WTC11 (cell line): ENCODE measurements at regions not wholly inside any gene's neighbourhood (a gene's known extent, or its start where the extent isn't known, plus 50 kb on each side); places are given as distances from the start of the nearest gene placed in this dataset.

Experiments
- ELF4 ChIP-seq: sonication (generic); formaldehyde crosslinking; IDR thresholded peaks from 2 replicates; pipeline ENCODE4 v1.8.1; 2022; ENCODE audit warnings: low read depth, mild to moderate bottlenecking, moderate library complexity, missing genetic modification reagents
- ETV6 ChIP-seq: sonication (generic); formaldehyde crosslinking; IDR thresholded peaks from 2 replicates; pipeline ENCODE4 v1.8.1; 2022; ENCODE audit warnings: mild to moderate bottlenecking, missing genetic modification reagents
- JUN ChIP-seq: sonication (generic); formaldehyde crosslinking; IDR thresholded peaks from 2 replicates; pipeline ENCODE4 v1.8.0; 2023; ENCODE audit warnings: mild to moderate bottlenecking, missing genetic modification reagents
- MYBL2 ChIP-seq: sonication (generic); formaldehyde crosslinking; IDR thresholded peaks from 2 replicates; pipeline ENCODE4 v1.8.1; 2023; ENCODE audit warnings: mild to moderate bottlenecking, moderate library complexity, missing genetic modification reagents
- SP1 ChIP-seq: sonication (generic); formaldehyde crosslinking; conservative IDR thresholded peaks from 2 replicates; pipeline ENCODE4 v1.8.1; 2022; ENCODE audit warnings: missing genetic modification reagents
- TCF7 ChIP-seq: sonication (generic); formaldehyde crosslinking; IDR thresholded peaks from 2 replicates; pipeline ENCODE4 v1.8.0; 2022; ENCODE audit warnings: mild to moderate bottlenecking, low read depth, missing genetic modification reagents, moderate library complexity
- TF ChIP-seq, protein P1 (sequence below): fragments of 200-600 bp; IDR thresholded peaks from 2 replicates; pipeline ENCODE4 v1.8.0; 2022; ENCODE audit warnings: antibody characterized with exemption
- TF ChIP-seq, protein P2 (sequence below): sonication (generic); formaldehyde crosslinking; IDR thresholded peaks from 2 replicates; pipeline ENCODE4 v1.8.0; 2022; ENCODE audit warnings: mild to moderate bottlenecking, missing genetic modification reagents
- TF ChIP-seq, protein P3 (sequence below): sonication (generic); formaldehyde crosslinking; IDR thresholded peaks from 2 replicates; pipeline ENCODE4 v1.8.1; 2023; ENCODE audit warnings: mild to moderate bottlenecking, missing genetic modification reagents
- TF ChIP-seq, protein P4 (sequence below): sonication (generic); formaldehyde crosslinking; IDR thresholded peaks from 2 replicates; pipeline ENCODE4 v1.8.1; 2023; ENCODE audit warnings: mild to moderate bottlenecking, missing genetic modification reagents, moderate library complexity
- TF ChIP-seq, protein P5 (sequence below): sonication (generic); formaldehyde crosslinking; IDR thresholded peaks from 2 replicates; pipeline ENCODE4 v1.8.1; 2023; ENCODE audit warnings: mild to moderate bottlenecking, missing genetic modification reagents

DNA sequence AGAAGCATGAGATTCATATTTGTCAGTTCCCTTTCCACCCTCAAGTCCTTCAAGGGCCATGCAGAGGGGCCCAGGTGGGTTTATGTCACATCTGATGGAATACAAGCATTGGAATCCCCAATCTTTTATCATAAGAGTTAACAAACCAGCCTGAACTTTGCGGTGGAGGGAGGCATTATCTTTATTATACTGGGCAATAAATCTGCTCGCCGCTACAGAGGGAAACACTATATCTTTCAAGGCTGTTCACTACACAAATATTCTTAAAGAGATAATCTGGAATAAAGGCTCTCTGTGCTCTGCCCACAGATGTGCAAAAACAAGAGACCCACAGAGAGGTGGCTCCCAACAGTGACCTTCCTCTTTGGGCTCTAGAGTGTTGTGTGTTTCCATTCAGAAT is 153.6 kb upstream of the PLEKHA5 start:
- TF ChIP-seq MYBL2 (CRISPR knock-in tag), result no peak
- TF ChIP-seq, protein P1, sequence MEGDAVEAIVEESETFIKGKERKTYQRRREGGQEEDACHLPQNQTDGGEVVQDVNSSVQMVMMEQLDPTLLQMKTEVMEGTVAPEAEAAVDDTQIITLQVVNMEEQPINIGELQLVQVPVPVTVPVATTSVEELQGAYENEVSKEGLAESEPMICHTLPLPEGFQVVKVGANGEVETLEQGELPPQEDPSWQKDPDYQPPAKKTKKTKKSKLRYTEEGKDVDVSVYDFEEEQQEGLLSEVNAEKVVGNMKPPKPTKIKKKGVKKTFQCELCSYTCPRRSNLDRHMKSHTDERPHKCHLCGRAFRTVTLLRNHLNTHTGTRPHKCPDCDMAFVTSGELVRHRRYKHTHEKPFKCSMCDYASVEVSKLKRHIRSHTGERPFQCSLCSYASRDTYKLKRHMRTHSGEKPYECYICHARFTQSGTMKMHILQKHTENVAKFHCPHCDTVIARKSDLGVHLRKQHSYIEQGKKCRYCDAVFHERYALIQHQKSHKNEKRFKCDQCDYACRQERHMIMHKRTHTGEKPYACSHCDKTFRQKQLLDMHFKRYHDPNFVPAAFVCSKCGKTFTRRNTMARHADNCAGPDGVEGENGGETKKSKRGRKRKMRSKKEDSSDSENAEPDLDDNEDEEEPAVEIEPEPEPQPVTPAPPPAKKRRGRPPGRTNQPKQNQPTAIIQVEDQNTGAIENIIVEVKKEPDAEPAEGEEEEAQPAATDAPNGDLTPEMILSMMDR, result no peak
- no peak for TF ChIP-seq JUN (CRISPR knock-in tag)
- TF ChIP-seq, protein P2, sequence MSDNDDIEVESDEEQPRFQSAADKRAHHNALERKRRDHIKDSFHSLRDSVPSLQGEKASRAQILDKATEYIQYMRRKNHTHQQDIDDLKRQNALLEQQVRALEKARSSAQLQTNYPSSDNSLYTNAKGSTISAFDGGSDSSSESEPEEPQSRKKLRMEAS, result no peak
- TF ChIP-seq, protein P3, sequence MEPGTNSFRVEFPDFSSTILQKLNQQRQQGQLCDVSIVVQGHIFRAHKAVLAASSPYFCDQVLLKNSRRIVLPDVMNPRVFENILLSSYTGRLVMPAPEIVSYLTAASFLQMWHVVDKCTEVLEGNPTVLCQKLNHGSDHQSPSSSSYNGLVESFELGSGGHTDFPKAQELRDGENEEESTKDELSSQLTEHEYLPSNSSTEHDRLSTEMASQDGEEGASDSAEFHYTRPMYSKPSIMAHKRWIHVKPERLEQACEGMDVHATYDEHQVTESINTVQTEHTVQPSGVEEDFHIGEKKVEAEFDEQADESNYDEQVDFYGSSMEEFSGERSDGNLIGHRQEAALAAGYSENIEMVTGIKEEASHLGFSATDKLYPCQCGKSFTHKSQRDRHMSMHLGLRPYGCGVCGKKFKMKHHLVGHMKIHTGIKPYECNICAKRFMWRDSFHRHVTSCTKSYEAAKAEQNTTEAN (CRISPR knock-in tag), result no peak
- TF ChIP-seq ETV6 (CRISPR knock-in tag), result no peak
- no peak for TF ChIP-seq ELF4 (CRISPR knock-in tag)
- TF ChIP-seq TCF7 (CRISPR knock-in tag), result no peak
- TF ChIP-seq SP1 (CRISPR knock-in tag), result no peak
- TF ChIP-seq, protein P4, sequence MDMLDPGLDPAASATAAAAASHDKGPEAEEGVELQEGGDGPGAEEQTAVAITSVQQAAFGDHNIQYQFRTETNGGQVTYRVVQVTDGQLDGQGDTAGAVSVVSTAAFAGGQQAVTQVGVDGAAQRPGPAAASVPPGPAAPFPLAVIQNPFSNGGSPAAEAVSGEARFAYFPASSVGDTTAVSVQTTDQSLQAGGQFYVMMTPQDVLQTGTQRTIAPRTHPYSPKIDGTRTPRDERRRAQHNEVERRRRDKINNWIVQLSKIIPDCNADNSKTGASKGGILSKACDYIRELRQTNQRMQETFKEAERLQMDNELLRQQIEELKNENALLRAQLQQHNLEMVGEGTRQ (CRISPR knock-in tag), result no peak
- TF ChIP-seq, protein P5, sequence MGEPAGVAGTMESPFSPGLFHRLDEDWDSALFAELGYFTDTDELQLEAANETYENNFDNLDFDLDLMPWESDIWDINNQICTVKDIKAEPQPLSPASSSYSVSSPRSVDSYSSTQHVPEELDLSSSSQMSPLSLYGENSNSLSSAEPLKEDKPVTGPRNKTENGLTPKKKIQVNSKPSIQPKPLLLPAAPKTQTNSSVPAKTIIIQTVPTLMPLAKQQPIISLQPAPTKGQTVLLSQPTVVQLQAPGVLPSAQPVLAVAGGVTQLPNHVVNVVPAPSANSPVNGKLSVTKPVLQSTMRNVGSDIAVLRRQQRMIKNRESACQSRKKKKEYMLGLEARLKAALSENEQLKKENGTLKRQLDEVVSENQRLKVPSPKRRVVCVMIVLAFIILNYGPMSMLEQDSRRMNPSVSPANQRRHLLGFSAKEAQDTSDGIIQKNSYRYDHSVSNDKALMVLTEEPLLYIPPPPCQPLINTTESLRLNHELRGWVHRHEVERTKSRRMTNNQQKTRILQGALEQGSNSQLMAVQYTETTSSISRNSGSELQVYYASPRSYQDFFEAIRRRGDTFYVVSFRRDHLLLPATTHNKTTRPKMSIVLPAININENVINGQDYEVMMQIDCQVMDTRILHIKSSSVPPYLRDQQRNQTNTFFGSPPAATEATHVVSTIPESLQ (CRISPR knock-in tag), result no peak
